Left lung (tissue), 4 donors: ENCODE measurements at regions not wholly inside any gene's neighbourhood (a gene's known extent, or its start where the extent isn't known, plus 50 kb on each side); places are given as distances from the start of the nearest gene placed in this dataset.
A peak's percentile ranks its signal among the peaks of the same experiment; 100 is the strongest.

Source experiments
- ATAC-seq: fragments of 200-7000 bp; cut with Tn5 transposase; one replicate; pipeline ENCODE4 v1.9.1; 2020; ENCODE audit warnings: moderate library complexity
- DNase-seq, 4 donors: peaks; one replicate each; pipeline ENCODE4 v3.0.0-alpha.2; 2013 to 2020
- H3K27ac ChIP-seq, 2 donors: fragments of 200-600 bp; sonication (generic) in 1 of 2; one replicate each; pipeline versions ENCODE4 v1.5.0 to v1.8.0; 2020 to 2021
- H3K27me3 ChIP-seq, 2 donors: fragments of 200-600 bp; sonication (generic) in 1 of 2; one replicate each; pipeline versions ENCODE4 v1.5.0 to v1.8.0; 2020 to 2021
- H3K36me3 ChIP-seq, 2 donors: fragments of 200-600 bp; sonication (generic) in 1 of 2; one replicate each; pipeline versions ENCODE4 v1.5.0 to v1.8.0; 2020 to 2021
- H3K4me1 ChIP-seq, 2 donors: fragments of 200-600 bp; one replicate each; pipeline ENCODE4 v1.8.0; 2021
- H3K4me3 ChIP-seq, 2 donors: fragments of 200-600 bp; sonication (generic) in 1 of 2; one replicate each; pipeline versions ENCODE4 v1.5.0 to v1.8.0; 2020 to 2021; ENCODE audit warnings: mild to moderate bottlenecking in 1 of 2
- H3K9me3 ChIP-seq, 2 donors: fragments of 200-600 bp; sonication (generic) in 1 of 2; one replicate each; pipeline versions ENCODE4 v1.5.0 to v1.8.0; 2020 to 2021
- intact Hi-C, 2 donors: fragments of 100-400 bp; cut with DNase I; formaldehyde crosslinking; loops; one replicate each; pipeline versions ENCODE4 v1.11.2 to v1.14.2; 2022
- TF ChIP-seq, protein P1 (sequence below), 2 donors: fragments of 200-600 bp; sonication (generic) in 1 of 2; IDR thresholded peaks; one replicate each; pipeline versions ENCODE4 v1.5.0 to v1.8.0; 2021; ENCODE audit warnings: antibody characterized with exemption in 2 of 2
- donor health status: DM: no; HTN: yes; CAD: no.
- donor health status: DM: no; HTN: no; CAD: no.

DNA sequence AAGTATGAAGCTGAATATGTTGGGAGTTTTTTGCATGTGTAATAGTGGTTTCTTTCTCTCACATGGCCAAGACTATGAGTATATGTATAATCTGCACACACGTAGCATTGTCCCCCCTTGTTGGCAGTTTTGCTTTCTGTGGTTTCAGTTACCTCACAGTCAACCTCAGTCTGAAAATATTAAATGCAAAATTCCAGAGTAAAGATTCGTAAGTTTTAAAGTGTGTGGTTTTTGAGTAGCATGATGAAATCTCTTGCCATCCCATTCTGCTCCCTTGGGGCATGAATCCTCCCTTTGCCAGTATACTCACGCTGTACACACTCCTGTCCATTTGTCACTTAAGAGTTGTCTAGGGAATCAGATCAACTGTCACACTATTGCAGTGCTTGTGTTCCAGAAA is 742.0 kb upstream of the CCDC54 start:
- Histone ChIP-seq H3K27ac (no peak overlapping the region), H3K9me3 (no peaks in the 10 kb centered on the region), H3K36me3 (no peaks in the 10 kb centered on the region), H3K27me3 (no peaks in the 10 kb centered on the region), H3K4me1 (no peaks in the 10 kb centered on the region), H3K4me3 (no peak overlapping the region)
- ATAC-seq (no peak), DNase-seq (no peak)
- TF ChIP-seq, protein P1, sequence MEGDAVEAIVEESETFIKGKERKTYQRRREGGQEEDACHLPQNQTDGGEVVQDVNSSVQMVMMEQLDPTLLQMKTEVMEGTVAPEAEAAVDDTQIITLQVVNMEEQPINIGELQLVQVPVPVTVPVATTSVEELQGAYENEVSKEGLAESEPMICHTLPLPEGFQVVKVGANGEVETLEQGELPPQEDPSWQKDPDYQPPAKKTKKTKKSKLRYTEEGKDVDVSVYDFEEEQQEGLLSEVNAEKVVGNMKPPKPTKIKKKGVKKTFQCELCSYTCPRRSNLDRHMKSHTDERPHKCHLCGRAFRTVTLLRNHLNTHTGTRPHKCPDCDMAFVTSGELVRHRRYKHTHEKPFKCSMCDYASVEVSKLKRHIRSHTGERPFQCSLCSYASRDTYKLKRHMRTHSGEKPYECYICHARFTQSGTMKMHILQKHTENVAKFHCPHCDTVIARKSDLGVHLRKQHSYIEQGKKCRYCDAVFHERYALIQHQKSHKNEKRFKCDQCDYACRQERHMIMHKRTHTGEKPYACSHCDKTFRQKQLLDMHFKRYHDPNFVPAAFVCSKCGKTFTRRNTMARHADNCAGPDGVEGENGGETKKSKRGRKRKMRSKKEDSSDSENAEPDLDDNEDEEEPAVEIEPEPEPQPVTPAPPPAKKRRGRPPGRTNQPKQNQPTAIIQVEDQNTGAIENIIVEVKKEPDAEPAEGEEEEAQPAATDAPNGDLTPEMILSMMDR (IDR thresholded peaks at IDR 0.05) = no peak
- intact Hi-C loops = no loop called here

- TF ChIP-seq, protein P1 (IDR thresholded peaks at IDR 0.05) = no peak
- ATAC-seq (no peak), DNase-seq (no peak)
- H3K27me3 ChIP-seq = no peaks in the 10 kb centered on the region
- H3K27ac ChIP-seq = no peak overlapping the region
- no peak overlapping the region for H3K4me3 ChIP-seq
- intact Hi-C loops = no loop called here
- no peaks in the 10 kb centered on the region for H3K4me1 ChIP-seq
- no peaks in the 10 kb centered on the region for H3K9me3 ChIP-seq
- no peaks in the 10 kb centered on the region for H3K36me3 ChIP-seq
Measured at GRCh38 chr3:106635826-106636225, 741.4 kb upstream of the CCDC54 start.

- no peaks in the 10 kb centered on the region for H3K4me1 ChIP-seq
Measured at GRCh38 chr3:106640353-106640752, 736.9 kb upstream of the CCDC54 start.

GRCh38 chr3:106642161-106642560 is 735.1 kb upstream of the CCDC54 start:
- Histone ChIP-seq H3K9me3 (peaks cover 0 to 3% of the 10 kb centered on the region in 2 donors), H3K4me3 (no peak overlapping the region), H3K27ac (no peak overlapping the region), H3K27me3 (no peaks in the 10 kb centered on the region), H3K36me3 (no peaks in the 10 kb centered on the region), H3K4me1 (no peaks in the 10 kb centered on the region)
- intact Hi-C loops = no loop called here
- TF ChIP-seq, protein P1 (IDR thresholded peaks at IDR 0.05) = no peak
- DNase-seq = no peak
- ATAC-seq = no peak

More at GRCh38 chr3:106640353-106640752, 736.9 kb upstream of the CCDC54 start:
- H3K4me3 ChIP-seq = no peak overlapping the region
- H3K9me3 ChIP-seq = peaks cover 0 to 3% of the 10 kb centered on the region in 2 donors
- TF ChIP-seq, protein P1 (IDR thresholded peaks at IDR 0.05) = no peak
- no peaks in the 10 kb centered on the region for H3K27me3 ChIP-seq
- intact Hi-C loops = no loop called here
- ATAC-seq (no peak), DNase-seq (no peak)
- no peaks in the 10 kb centered on the region for H3K36me3 ChIP-seq
- no peak overlapping the region for H3K27ac ChIP-seq

DNA sequence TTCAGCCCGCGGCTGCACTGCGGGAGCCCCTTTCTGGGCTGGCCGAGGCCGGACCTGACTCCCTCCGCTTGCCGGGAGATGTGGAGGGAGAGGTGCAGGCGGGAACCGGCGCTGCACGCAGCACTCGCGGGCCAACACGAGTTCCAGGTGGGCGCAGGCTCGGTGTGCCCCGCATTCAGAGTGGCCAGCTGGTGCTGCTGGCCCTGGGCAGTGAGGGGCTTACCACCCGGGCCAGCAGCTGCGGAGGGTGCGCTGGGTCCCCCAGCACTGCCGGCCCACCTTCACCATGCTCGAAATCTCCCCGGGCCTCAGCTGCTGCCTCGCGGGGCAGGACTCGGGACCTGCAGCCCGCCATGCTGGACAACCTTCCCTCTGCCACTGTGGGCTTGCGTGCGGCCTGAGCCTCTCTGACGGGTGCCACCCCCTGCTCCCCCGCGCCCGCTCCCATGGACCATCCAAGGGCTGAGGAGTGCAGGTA is 733.5 kb upstream of the CCDC54 start:
- DNase-seq = peak in 1 of 4 donors; percentile 59
- peaks cover 0 to 3% of the 10 kb centered on the region in 2 donors for H3K9me3 ChIP-seq
- H3K4me3 ChIP-seq = no peak overlapping the region
- H3K27me3 ChIP-seq = no peaks in the 10 kb centered on the region
- no peaks in the 10 kb centered on the region for H3K36me3 ChIP-seq
- ATAC-seq = no peak
- no peak overlapping the region for H3K27ac ChIP-seq
- intact Hi-C loops = no loop called here
- no peaks in the 10 kb centered on the region for H3K4me1 ChIP-seq
- TF ChIP-seq, protein P1 (IDR thresholded peaks at IDR 0.05) = no peak
